CD4-positive, alpha-beta T cell (primary cell): ENCODE measurements at regions not wholly inside any gene's neighbourhood (a gene's known extent, or its start where the extent isn't known, plus 50 kb on each side); places are given as distances from the start of the nearest gene placed in this dataset.
"Not testable (repeated sequence)": the region's sequence is repeated elsewhere in the genome, so short reads cannot be mapped to it uniquely, and the experiment has no call there.

Source experiments
- ATAC-seq: fragments of 200-7000 bp; cut with Tn5 transposase; one replicate; pipeline ENCODE4 v1.10.0; 2022; ENCODE audit warnings: mild to moderate bottlenecking; ENCODE audit not compliant: poor library complexity
- CTCF ChIA-PET: fragments of 350-600 bp; sonication (Branson Sonifier 250); formaldehyde crosslinking; loops from one replicate; lab custom pipeline; 2021; ENCODE audit warnings: antibody characterized with exemption, inconsistent platforms; lab: Charles Lee
- POLR2A ChIA-PET: fragments of 350-600 bp; sonication (Branson Sonifier 250); formaldehyde crosslinking; loops from one replicate; lab custom pipeline; 2021; ENCODE audit warnings: antibody characterized with exemption, inconsistent platforms; lab: Charles Lee
- DNase-seq, 14 experiments: peaks; one replicate each; pipeline ENCODE4 v3.0.0-alpha.2; 2013 to 2020; ENCODE audit warnings: mixed read lengths in 2 of 14
- H3K27ac ChIP-seq, 2 donors: one replicate each; pipeline versions ENCODE4 v1.5.1 to v1.7.0; 2013; ENCODE audit warnings: low read length in 2 of 2, low read depth in 1 of 2, mild to moderate bottlenecking in 1 of 2
- H3K27me3 ChIP-seq, 2 experiments: 1 replicate in 1 of 2; 2 replicates in 1 of 2; pipeline versions ENCODE4 v1.6.1 to v1.7.0; 2013; ENCODE audit warnings: low read length in 2 of 2, control low read depth in 1 of 2, mild to moderate bottlenecking in 1 of 2, moderate library complexity in 1 of 2; ENCODE audit not compliant: insufficient read depth in 2 of 2, control insufficient read depth in 1 of 2
- H3K36me3 ChIP-seq: one replicate; pipeline ENCODE4 v1.6.1; 2013; ENCODE audit warnings: low read length, control low read depth; ENCODE audit not compliant: insufficient read depth
- H3K4me1 ChIP-seq: one replicate; pipeline ENCODE4 v1.6.1; 2013; ENCODE audit warnings: low read length, control low read depth; ENCODE audit not compliant: insufficient read depth
- H3K4me3 ChIP-seq: one replicate; pipeline ENCODE4 v1.5.1; 2013; ENCODE audit warnings: mild to moderate bottlenecking, low read length, moderate library complexity
- H3K9me3 ChIP-seq, 2 experiments: 1 replicate in 1 of 2; 2 replicates in 1 of 2; pipeline versions ENCODE4 v1.6.1 to v1.7.0; 2013; ENCODE audit warnings: low read length in 2 of 2, mild to moderate bottlenecking in 2 of 2, control low read depth in 1 of 2, moderate library complexity in 1 of 2; ENCODE audit not compliant: control insufficient read depth in 1 of 2, insufficient read depth in 1 of 2
- H3K27ac Mint-ChIP-seq: one replicate; pipeline ENCODE4 v1.8.0; 2020; ENCODE audit warnings: mixed read lengths
- H3K27me3 Mint-ChIP-seq: one replicate; pipeline ENCODE4 v1.8.0; 2021; ENCODE audit warnings: mixed read lengths
- H3K36me3 Mint-ChIP-seq: one replicate; pipeline ENCODE4 v1.8.0; 2021; ENCODE audit warnings: low read depth, mixed read lengths
- H3K4me1 Mint-ChIP-seq: one replicate; pipeline ENCODE4 v1.8.0; 2021; ENCODE audit warnings: low read depth, mixed read lengths
- H3K4me3 Mint-ChIP-seq: one replicate; pipeline ENCODE4 v1.8.0; 2020; ENCODE audit warnings: mild to moderate bottlenecking, mixed read lengths
- H3K9me3 Mint-ChIP-seq: one replicate; pipeline ENCODE4 v1.8.0; 2020; ENCODE audit warnings: mixed read lengths
- intact Hi-C, 2 experiments: fragments of 100-400 bp; cut with DNase I in 1 of 2; cut with micrococcal nuclease in 1 of 2; formaldehyde crosslinking; loops; one replicate each; pipeline versions ENCODE4 v1.15.1 to v1.9.0; 2023 to 2025; cut with DNase I, micrococcal nuclease
- TF ChIP-seq, protein P1 (sequence below): fragments of 200-600 bp; IDR thresholded peaks from one replicate; pipeline ENCODE4 v1.8.0; 2022; ENCODE audit warnings: antibody characterized with exemption, mild to moderate bottlenecking

DNA sequence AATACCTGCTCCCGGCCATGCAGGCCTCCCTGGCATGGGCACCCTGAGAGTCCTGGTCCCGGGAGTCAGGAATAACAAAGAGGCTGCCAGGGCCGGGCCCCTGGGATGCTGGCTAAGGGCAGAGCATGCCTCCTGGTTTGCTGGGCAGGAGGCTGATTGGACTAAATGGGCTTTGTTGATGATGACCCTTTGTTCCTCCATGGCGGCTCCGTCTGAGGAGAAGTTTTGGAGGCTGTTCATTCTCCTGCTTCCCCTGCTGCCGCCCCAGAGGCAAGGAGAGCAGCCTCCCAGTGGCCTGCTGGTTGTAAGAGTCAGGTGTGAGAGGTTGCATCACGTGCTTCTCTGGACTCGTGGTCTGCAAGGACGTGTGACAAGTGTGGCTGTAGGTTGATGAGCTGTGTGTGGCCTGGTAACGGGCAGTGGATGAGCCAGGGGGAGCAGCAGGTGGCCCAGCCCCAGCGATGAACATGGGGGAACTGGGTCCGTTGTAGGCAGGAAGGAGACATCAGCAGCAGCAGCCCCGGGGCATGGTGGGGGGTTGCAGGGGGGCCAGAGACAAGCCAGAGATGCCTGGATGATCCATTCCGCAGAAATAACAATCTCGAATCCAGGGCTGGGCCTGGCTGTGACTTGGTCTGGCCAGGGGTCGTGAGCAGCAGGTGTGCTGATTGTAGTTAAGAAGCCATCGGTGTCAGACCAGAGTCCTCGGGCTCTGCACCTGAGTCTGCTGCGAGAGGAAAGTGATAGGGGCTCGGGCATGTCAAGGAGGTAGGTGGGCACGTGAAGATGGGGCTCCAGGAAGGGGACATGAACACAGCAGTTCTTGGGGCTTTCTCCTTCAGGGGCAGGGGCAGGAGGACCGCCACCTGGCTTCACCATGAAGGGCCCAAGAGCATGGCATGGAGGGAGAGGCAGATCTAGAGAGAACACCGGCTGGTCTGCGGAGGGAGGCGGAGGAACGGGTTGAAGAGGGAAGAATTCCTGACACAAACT, 101.4 kb downstream of the TNFRSF13B start:
- no peaks in the 10 kb centered on the region for H3K4me1 Mint-ChIP-seq
- no peak for DNase-seq
- ChIA-PET CTCF (no interaction called here), POLR2A (no interaction called here)
- no peaks in the 10 kb centered on the region for H3K4me1 ChIP-seq
- TF ChIP-seq, protein P1, sequence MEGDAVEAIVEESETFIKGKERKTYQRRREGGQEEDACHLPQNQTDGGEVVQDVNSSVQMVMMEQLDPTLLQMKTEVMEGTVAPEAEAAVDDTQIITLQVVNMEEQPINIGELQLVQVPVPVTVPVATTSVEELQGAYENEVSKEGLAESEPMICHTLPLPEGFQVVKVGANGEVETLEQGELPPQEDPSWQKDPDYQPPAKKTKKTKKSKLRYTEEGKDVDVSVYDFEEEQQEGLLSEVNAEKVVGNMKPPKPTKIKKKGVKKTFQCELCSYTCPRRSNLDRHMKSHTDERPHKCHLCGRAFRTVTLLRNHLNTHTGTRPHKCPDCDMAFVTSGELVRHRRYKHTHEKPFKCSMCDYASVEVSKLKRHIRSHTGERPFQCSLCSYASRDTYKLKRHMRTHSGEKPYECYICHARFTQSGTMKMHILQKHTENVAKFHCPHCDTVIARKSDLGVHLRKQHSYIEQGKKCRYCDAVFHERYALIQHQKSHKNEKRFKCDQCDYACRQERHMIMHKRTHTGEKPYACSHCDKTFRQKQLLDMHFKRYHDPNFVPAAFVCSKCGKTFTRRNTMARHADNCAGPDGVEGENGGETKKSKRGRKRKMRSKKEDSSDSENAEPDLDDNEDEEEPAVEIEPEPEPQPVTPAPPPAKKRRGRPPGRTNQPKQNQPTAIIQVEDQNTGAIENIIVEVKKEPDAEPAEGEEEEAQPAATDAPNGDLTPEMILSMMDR, result no peak
- no peak for ATAC-seq
- no peaks in the 10 kb centered on the region for H3K36me3 ChIP-seq
- intact Hi-C loops, result no loop called here
- H3K9me3 ChIP-seq, result no peaks in the 10 kb centered on the region
- no peaks in the 10 kb centered on the region for H3K27me3 Mint-ChIP-seq
- H3K27me3 ChIP-seq, result no peaks in the 10 kb centered on the region
- no peaks in the 10 kb centered on the region for H3K9me3 Mint-ChIP-seq
- no peak overlapping the region for H3K4me3 ChIP-seq
- H3K27ac ChIP-seq, result no peak overlapping the region
- H3K4me3 Mint-ChIP-seq, result no peak overlapping the region
- H3K36me3 Mint-ChIP-seq, result no peaks in the 10 kb centered on the region
- H3K27ac Mint-ChIP-seq, result no peak overlapping the region

DNA sequence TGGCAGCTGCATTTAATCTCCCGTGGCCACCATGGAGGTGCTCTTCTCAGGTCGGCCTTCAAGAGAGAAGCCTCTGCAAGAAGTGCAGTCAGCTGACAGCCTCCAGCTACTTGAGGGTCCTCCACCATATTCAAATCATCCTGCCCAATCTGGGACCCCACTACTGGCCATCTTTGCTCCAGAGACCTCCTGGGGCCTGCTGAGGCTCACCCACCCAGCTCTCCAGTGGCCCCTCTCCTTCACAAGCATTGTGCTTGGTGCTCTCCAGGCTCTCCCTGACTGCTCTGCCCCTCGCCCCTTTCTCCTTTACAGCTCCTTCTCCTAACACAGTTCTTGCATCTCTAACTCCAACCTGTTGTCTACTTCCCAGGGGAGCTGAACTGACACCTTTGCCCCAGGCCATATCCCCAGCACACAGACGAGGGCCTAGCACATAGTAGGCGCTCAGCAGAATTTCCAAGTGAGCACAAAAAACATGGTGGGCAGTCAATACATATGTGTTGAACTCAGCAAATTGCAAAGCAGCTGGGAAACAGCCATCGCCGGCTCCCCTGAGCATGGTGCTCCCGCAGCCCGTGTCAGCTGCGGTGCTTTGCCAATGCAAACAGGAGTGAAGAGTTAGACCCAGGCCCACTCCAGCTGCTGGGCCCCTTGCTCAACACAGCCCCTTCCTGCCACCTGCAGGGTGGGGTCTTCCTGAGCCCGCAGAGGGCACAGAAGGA, 102.2 kb downstream of the TNFRSF13B start:
- intact Hi-C loops, H3K4me1 Mint-ChIP-seq, H3K4me3 ChIP-seq, H3K27ac ChIP-seq, H3K36me3 ChIP-seq, H3K4me3 Mint-ChIP-seq, H3K9me3 ChIP-seq, CTCF ChIA-PET, H3K27ac Mint-ChIP-seq, H3K27me3 Mint-ChIP-seq, H3K9me3 Mint-ChIP-seq, H3K36me3 Mint-ChIP-seq, DNase-seq, H3K4me1 ChIP-seq, POLR2A ChIA-PET, H3K27me3 ChIP-seq, ATAC-seq: not testable (repeated sequence)

DNA sequence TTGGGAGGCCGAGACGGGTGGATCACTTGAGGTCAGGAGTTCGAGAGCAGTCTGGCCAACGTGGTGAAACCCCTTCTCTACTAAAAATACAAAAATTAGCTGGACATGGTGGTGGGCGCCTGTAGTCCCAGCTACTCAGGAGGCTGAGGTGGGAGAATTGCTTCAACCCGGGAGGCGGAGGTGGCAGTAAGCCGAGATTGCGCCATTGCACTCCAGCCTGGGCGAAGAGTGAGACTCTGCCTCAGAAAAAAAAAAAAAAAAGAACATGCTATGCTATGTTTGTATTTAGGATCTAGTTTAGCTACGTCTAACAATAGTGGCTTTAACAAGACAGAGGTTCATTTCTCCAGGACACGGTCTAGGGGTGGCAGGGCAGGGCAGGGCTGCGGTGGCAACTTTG, 103.3 kb downstream of the TNFRSF13B start:
- H3K4me3 ChIP-seq, ATAC-seq, H3K9me3 ChIP-seq, DNase-seq, intact Hi-C loops, H3K27ac ChIP-seq, H3K4me1 ChIP-seq, H3K4me1 Mint-ChIP-seq, H3K27me3 ChIP-seq, H3K27me3 Mint-ChIP-seq, H3K4me3 Mint-ChIP-seq, H3K36me3 ChIP-seq, POLR2A ChIA-PET, CTCF ChIA-PET, H3K36me3 Mint-ChIP-seq, H3K9me3 Mint-ChIP-seq, H3K27ac Mint-ChIP-seq: not testable (repeated sequence)

DNA sequence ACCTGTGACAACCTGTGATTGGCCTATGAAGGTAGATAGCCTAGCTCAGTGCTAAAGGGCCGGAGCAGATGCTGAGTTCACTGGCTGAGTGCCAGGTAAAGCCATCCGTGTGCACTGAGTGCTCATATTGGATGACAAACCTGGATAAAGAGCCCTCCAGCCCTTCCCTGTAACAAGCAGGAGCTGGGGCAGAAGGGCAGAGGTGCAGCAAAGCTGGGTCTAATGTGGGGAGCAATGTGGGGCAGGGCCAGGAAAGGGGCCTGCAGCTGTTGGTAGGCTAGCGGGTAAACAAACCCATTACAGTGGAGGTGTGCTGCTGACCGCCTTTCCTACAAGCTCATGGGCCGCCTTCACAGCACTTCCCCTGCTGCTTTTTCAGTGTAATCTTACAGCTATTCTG, 104.4 kb downstream of the TNFRSF13B start:
- H3K4me1 ChIP-seq, H3K4me3 Mint-ChIP-seq, H3K4me3 ChIP-seq, DNase-seq, H3K4me1 Mint-ChIP-seq, H3K27me3 ChIP-seq, H3K27me3 Mint-ChIP-seq, CTCF ChIA-PET, H3K36me3 ChIP-seq, H3K27ac ChIP-seq, H3K36me3 Mint-ChIP-seq, H3K9me3 Mint-ChIP-seq, H3K27ac Mint-ChIP-seq, intact Hi-C loops, H3K9me3 ChIP-seq, ATAC-seq, POLR2A ChIA-PET: not testable (repeated sequence)

DNA sequence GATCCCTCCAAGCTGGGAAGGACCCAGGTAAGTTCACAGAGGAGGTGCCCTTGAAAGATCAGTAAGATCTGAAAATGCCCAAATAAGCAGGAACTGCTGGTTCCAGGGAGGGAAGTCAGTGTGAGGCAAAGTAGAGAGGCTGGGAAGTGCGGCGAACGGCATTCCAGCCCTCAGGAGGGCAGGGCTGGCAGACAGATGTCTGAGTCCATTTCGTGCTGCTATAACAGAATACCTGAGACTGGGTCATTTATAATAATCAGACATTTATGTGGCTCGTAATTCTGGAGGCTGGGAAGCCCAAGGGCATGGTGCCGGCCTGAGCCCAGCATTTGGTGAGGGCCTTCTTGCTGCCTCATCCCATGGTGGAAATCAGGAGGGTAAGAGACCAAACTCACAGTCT, 105.1 kb downstream of the TNFRSF13B start:
- H3K36me3 ChIP-seq, H3K4me1 ChIP-seq, H3K4me3 ChIP-seq, ATAC-seq, H3K9me3 Mint-ChIP-seq, H3K9me3 ChIP-seq, CTCF ChIA-PET, H3K4me3 Mint-ChIP-seq, H3K27me3 Mint-ChIP-seq, DNase-seq, H3K27ac ChIP-seq, H3K27ac Mint-ChIP-seq, H3K36me3 Mint-ChIP-seq, H3K27me3 ChIP-seq, POLR2A ChIA-PET, H3K4me1 Mint-ChIP-seq, intact Hi-C loops: not testable (repeated sequence)
